Tibial nerve (tissue), 4 donors: ENCODE measurements at regions not wholly inside any gene's neighbourhood (a gene's known extent, or its start where the extent isn't known, plus 50 kb on each side); places are given as distances from the start of the nearest gene placed in this dataset.

ENCODE experiments used
- DNase-seq, 2 donors: peaks; one replicate each; pipeline ENCODE4 v3.0.0-alpha.2; 2019; ENCODE audit warnings: low spot score in 2 of 2
- H3K27ac ChIP-seq, 4 donors: fragments of 200-600 bp; sonication (generic) in 3 of 4; one replicate each; pipeline ENCODE4 v1.5.1; 2017 to 2019; ENCODE audit warnings: mild to moderate bottlenecking in 1 of 4
- H3K27me3 ChIP-seq, 2 donors: fragments of 200-600 bp; sonication (generic) in 1 of 2; one replicate each; pipeline versions ENCODE4 v1.5.1 to v1.6.0; 2017 to 2019
- H3K36me3 ChIP-seq, 3 donors: fragments of 200-600 bp; sonication (generic); one replicate each; pipeline ENCODE4 v1.5.1; 2018 to 2019
- H3K4me1 ChIP-seq, 4 donors: fragments of 200-600 bp; sonication (generic) in 3 of 4; one replicate each; pipeline ENCODE4 v1.5.1; 2017 to 2019
- H3K4me3 ChIP-seq, 4 donors: fragments of 200-600 bp; sonication (generic) in 3 of 4; one replicate each; pipeline ENCODE4 v1.5.1; 2017 to 2019; ENCODE audit warnings: mild to moderate bottlenecking in 1 of 4, moderate library complexity in 1 of 4
- H3K9me3 ChIP-seq, 4 donors: fragments of 200-600 bp; sonication (generic) in 3 of 4; one replicate each; pipeline ENCODE4 v1.5.1; 2017 to 2019
- CTCF ChIP-seq, 5 experiments: fragments of 200-600 bp in 3 of 5; fragments of 450-650 bp in 2 of 5; sonication (generic) in 3 of 5; IDR thresholded peaks; one replicate each; pipeline ENCODE4 v1.5.1; 2016 to 2019; ENCODE audit warnings: antibody characterized with exemption in 5 of 5, mild to moderate bottlenecking in 3 of 5, moderate library complexity in 2 of 5
- EP300 ChIP-seq, 2 donors: sonication (generic); formaldehyde crosslinking; IDR thresholded peaks; one replicate each; pipeline ENCODE4 v1.6.1; 2017; ENCODE audit warnings: antibody characterized with exemption in 2 of 2, mild to moderate bottlenecking in 1 of 2
- POLR2A ChIP-seq, 2 donors: fragments of 450-650 bp; IDR thresholded peaks; one replicate each; pipeline ENCODE4 v1.6.1; 2017; ENCODE audit warnings: antibody characterized with exemption in 2 of 2, mild to moderate bottlenecking in 2 of 2, moderate library complexity in 2 of 2
- WGBS, 2 donors: methylation state at CpG; one replicate each; pipeline ENCODE4 v1.1.5; 2018; 5-methylcytosine and 5-hydroxymethylcytosine counted together

GRCh38 chr7:153887749-153888569 is 164.2 kb upstream of the DPP6 start:
- peaks cover 0 to 28% of the 10 kb centered on the region in 2 donors for H3K27me3 ChIP-seq
- H3K27ac ChIP-seq, result no peak overlapping the region
- H3K4me1 ChIP-seq, result peaks cover 0 to 23% (median 0%) of the 10 kb centered on the region in 4 donors
- no peaks in the 10 kb centered on the region for H3K36me3 ChIP-seq
- no peaks in the 10 kb centered on the region for H3K9me3 ChIP-seq
- H3K4me3 ChIP-seq, result peak overlapping the region in 1 of 4 donors; percentile 37
- TF ChIP-seq CTCF (IDR thresholded peaks at IDR 0.05) (no peak), POLR2A (IDR thresholded peaks at IDR 0.05) (no peak), EP300 (IDR thresholded peaks at IDR 0.05) (no peak)
- 1 to 2% methylated on average over 59 to 69 of the region's 82 CpGs for WGBS, 2 donors
- DNase-seq, result no peak

- no peak for DNase-seq
- Histone ChIP-seq H3K27ac (no peak overlapping the region), H3K27me3 (peaks cover 0 to 18% of the 10 kb centered on the region in 2 donors), H3K4me3 (no peak overlapping the region), H3K36me3 (no peaks in the 10 kb centered on the region), H3K4me1 (peaks cover 0 to 14% (median 0%) of the 10 kb centered on the region in 4 donors), H3K9me3 (no peaks in the 10 kb centered on the region)
- whole genome bisulfite sequencing, 2 donors, result 81 to 83% methylated on average over 6 of the region's 6 CpGs
- TF ChIP-seq EP300 (IDR thresholded peaks at IDR 0.05) (no peak), POLR2A (IDR thresholded peaks at IDR 0.05) (no peak), CTCF (IDR thresholded peaks at IDR 0.05) (no peak)
Observed at GRCh38 chr7:153891990-153892389, 160.2 kb upstream of the DPP6 start.

GRCh38 chr7:153902862-153903261 is 149.3 kb upstream of the DPP6 start:
- no peak for TF ChIP-seq CTCF (IDR thresholded peaks at IDR 0.05)
- no peak for TF ChIP-seq POLR2A (IDR thresholded peaks at IDR 0.05)
- TF ChIP-seq EP300 (IDR thresholded peaks at IDR 0.05), result no peak
- Histone ChIP-seq H3K9me3 (no peaks in the 10 kb centered on the region), H3K36me3 (no peaks in the 10 kb centered on the region), H3K27ac (no peak overlapping the region), H3K4me3 (no peak overlapping the region), H3K27me3 (no peaks in the 10 kb centered on the region), H3K4me1 (no peaks in the 10 kb centered on the region)
- 63 to 66% methylated on average over 3 of the region's 3 CpGs for WGBS, 2 donors
- no peak for DNase-seq

- no peaks in the 10 kb centered on the region for H3K4me1 ChIP-seq
- H3K4me3 ChIP-seq, result no peak overlapping the region
- TF ChIP-seq POLR2A (IDR thresholded peaks at IDR 0.05) (no peak), EP300 (IDR thresholded peaks at IDR 0.05) (no peak), CTCF (IDR thresholded peaks at IDR 0.05) (no peak)
- no peak overlapping the region for H3K27ac ChIP-seq
- H3K36me3 ChIP-seq, result no peaks in the 10 kb centered on the region
- 57 to 74% methylated on average over 4 of the region's 4 CpGs for WGBS, 2 donors
- H3K27me3 ChIP-seq, result no peaks in the 10 kb centered on the region
- no peak for DNase-seq
- H3K9me3 ChIP-seq, result no peaks in the 10 kb centered on the region
Observed at GRCh38 chr7:153912211-153912610, 140.0 kb upstream of the DPP6 start.

GRCh38 chr7:153920126-153920525 is 132.1 kb upstream of the DPP6 start:
- Histone ChIP-seq H3K36me3 (no peaks in the 10 kb centered on the region), H3K4me3 (no peak overlapping the region), H3K4me1 (no peaks in the 10 kb centered on the region), H3K9me3 (peaks cover 0 to 6% (median 0%) of the 10 kb centered on the region in 4 donors), H3K27ac (no peak overlapping the region), H3K27me3 (no peaks in the 10 kb centered on the region)
- DNase-seq, result no peak
- TF ChIP-seq POLR2A (IDR thresholded peaks at IDR 0.05), result no peak
- no peak for TF ChIP-seq EP300 (IDR thresholded peaks at IDR 0.05)
- no peak for TF ChIP-seq CTCF (IDR thresholded peaks at IDR 0.05)
- WGBS, 2 donors, result 61 to 68% methylated on average over 5 of the region's 5 CpGs
